Heart right ventricle (tissue), 16 donors: ENCODE measurements at regions not wholly inside any gene's neighbourhood (a gene's known extent, or its start where the extent isn't known, plus 50 kb on each side); places are given as distances from the start of the nearest gene placed in this dataset.

Source experiments
- ATAC-seq, 8 donors: fragments of 200-7000 bp; cut with Tn5 transposase; one replicate each; pipeline ENCODE4 v1.9.1; 2020; ENCODE audit warnings: mild to moderate bottlenecking in 8 of 8, moderate library complexity in 8 of 8, moderate number of reproducible peaks in 1 of 8
- DNase-seq, 2 donors: peaks; one replicate each; pipeline ENCODE4 v3.0.0-alpha.2; 2020
- H3K27ac ChIP-seq, 10 donors: fragments of 200-600 bp; sonication (generic) in 2 of 10; one replicate each; pipeline versions ENCODE4 v1.5.0 to v1.8.0; 2020 to 2022; ENCODE audit warnings: mild to moderate bottlenecking in 3 of 10
- H3K27me3 ChIP-seq, 7 donors: fragments of 200-600 bp; one replicate each; pipeline ENCODE4 v1.8.0; 2021 to 2022; ENCODE audit warnings: mild to moderate bottlenecking in 2 of 7
- H3K36me3 ChIP-seq, 9 donors: fragments of 200-600 bp; sonication (generic) in 1 of 9; one replicate each; pipeline versions ENCODE4 v1.5.0 to v1.8.0; 2020 to 2022; ENCODE audit warnings: mild to moderate bottlenecking in 2 of 9
- H3K4me1 ChIP-seq, 9 donors: fragments of 200-600 bp; sonication (generic) in 1 of 9; one replicate each; pipeline versions ENCODE4 v1.5.0 to v1.8.0; 2020 to 2022; ENCODE audit warnings: mild to moderate bottlenecking in 4 of 9
- H3K4me3 ChIP-seq, 10 donors: fragments of 200-600 bp; sonication (generic) in 2 of 10; one replicate each; pipeline versions ENCODE4 v1.5.0 to v1.8.0; 2020 to 2022; ENCODE audit warnings: mild to moderate bottlenecking in 7 of 10, moderate library complexity in 2 of 10
- H3K9me3 ChIP-seq, 11 donors: fragments of 200-600 bp in 10 of 11; sonication (generic) in 2 of 11; one replicate each; pipeline versions ENCODE4 v1.5.0 to v1.8.0; 2013 to 2022; ENCODE audit warnings: mild to moderate bottlenecking in 2 of 11, control low read depth in 1 of 11, moderate library complexity in 1 of 11
- WGBS, 2 donors: extraction: QIAGEN DNeasy Blood & Tissue Kit; methylation state at CpG; one replicate each; pipeline ENCODE4 v1.1.7; 2013; ENCODE audit warnings: inconsistent platforms in 1 of 2; 5-methylcytosine and 5-hydroxymethylcytosine counted together
- intact Hi-C, 10 donors: fragments of 100-400 bp; cut with DNase I; formaldehyde crosslinking; loops; one replicate each; pipeline versions ENCODE4 v1.11.1 to v1.14.2; 2022
- TF ChIP-seq, protein P1 (sequence below), 9 donors: fragments of 200-600 bp; sonication (generic) in 2 of 9; IDR thresholded peaks; one replicate each; pipeline versions ENCODE4 v1.5.0 to v1.8.0; 2021 to 2022; ENCODE audit warnings: antibody characterized with exemption in 9 of 9, mild to moderate bottlenecking in 5 of 9, moderate library complexity in 1 of 9
- donor health status: Arrhythmogenic right ventricular cardiomyopathy.
- donor health status: ischemic (EF 13 %, LVEDD 7.1; RV severe dilation, severe dysfunction).
- donor health status: healthy with polysubstance abuse.
- donor health status: DM: no; HTN: yes; CAD: no.
- donor health status: DM: no; HTN: no; CAD: no.
- donor health status: ischemic (EF 25% LVEDD 6.9; RV normal size, moderate dysfunction).
- donor health status: ischemic (EF 25% LVEDD 5.7; RV mildly dilated, moderate dysfunction).
- donor health status: healthy.
- donor health status: DM: yes; HTN: yes; CAD: no.
- donor health status: Ischemic cardiomyopathy.
- donor health status: ischemic (EF 35%, LVEDD 5.7; RV mildly dilated, moderate dysfunction).
- donor health status: nonischemic (EF 11% LVEDD 7.7; RV severe dilation, severe dysfunction).
- donor health status: DM: yes; HTN: yes; CAD: no.
- donor health status: PGD.
- donor health status: ischemic (EF 29% LVEDD 5.4; RV normal size, mild dysfunction).
- donor health status: nonischemic (EF 23%, LVEDD 6.1; RV moderate dilation, normal function).

DNA sequence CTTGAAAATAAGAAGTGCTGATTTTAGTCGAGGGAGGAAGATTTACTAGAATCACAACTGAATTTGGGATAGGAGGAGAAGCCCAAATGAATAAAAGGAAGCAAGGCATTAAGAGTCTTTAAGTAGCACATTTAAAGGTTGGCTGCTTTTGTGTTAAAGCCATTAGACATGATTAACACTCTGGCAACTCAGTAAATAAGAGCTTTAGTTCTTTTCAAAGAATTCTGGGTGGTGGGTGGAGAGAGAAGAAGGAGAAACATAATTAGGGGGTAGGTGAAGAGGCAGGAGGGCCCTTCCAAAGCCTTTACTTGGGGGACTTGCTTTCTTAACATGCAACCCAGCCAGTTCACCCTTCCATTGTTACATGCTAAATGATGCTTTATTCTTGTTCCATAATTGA lies 284.6 kb upstream of the SEL1L start:
- DNase-seq (no peak), ATAC-seq (no peak)
- 61 to 74% methylated on average over 1 of the region's 1 CpG for WGBS, 2 donors
- Histone ChIP-seq H3K27ac (no peak overlapping the region), H3K4me1 (no peaks in the 10 kb centered on the region), H3K4me3 (no peak overlapping the region), H3K36me3 (no peaks in the 10 kb centered on the region), H3K9me3 (peaks cover 0 to 20% (median 5%) of the 10 kb centered on the region in 11 donors), H3K27me3 (no peaks in the 10 kb centered on the region)
- TF ChIP-seq, protein P1, sequence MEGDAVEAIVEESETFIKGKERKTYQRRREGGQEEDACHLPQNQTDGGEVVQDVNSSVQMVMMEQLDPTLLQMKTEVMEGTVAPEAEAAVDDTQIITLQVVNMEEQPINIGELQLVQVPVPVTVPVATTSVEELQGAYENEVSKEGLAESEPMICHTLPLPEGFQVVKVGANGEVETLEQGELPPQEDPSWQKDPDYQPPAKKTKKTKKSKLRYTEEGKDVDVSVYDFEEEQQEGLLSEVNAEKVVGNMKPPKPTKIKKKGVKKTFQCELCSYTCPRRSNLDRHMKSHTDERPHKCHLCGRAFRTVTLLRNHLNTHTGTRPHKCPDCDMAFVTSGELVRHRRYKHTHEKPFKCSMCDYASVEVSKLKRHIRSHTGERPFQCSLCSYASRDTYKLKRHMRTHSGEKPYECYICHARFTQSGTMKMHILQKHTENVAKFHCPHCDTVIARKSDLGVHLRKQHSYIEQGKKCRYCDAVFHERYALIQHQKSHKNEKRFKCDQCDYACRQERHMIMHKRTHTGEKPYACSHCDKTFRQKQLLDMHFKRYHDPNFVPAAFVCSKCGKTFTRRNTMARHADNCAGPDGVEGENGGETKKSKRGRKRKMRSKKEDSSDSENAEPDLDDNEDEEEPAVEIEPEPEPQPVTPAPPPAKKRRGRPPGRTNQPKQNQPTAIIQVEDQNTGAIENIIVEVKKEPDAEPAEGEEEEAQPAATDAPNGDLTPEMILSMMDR (IDR thresholded peaks at IDR 0.05), result no peak
- intact Hi-C loops, result no loop called here

DNA sequence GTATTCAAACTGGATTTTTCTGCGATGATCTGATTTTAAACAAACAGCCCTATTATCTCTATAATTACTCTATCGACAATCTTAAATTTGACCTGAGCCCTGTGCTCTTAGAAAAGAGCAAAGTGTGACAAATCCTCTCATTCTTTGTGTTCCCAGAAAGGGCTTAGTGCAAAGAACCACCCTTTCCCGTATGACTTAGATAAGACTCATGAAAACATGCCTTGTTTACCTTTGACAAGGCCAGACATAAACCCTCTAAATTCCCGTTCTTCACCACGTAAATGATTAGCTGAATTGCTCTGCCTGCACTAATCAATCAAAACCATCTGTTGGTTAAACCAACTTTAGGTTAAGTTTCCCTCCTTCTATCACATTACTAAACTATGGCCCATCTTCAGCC lies 285.7 kb upstream of the SEL1L start:
- Histone ChIP-seq H3K36me3 (no peaks in the 10 kb centered on the region), H3K27ac (no peak overlapping the region), H3K27me3 (no peaks in the 10 kb centered on the region), H3K9me3 (peaks cover 0 to 20% (median 5%) of the 10 kb centered on the region in 11 donors), H3K4me1 (no peaks in the 10 kb centered on the region), H3K4me3 (no peak overlapping the region)
- TF ChIP-seq, protein P1 (IDR thresholded peaks at IDR 0.05), result no peak
- intact Hi-C loops, result no loop called here
- no peak for DNase-seq
- no peak for ATAC-seq
- WGBS, 2 donors, result 40 to 48% methylated on average over 5 of the region's 5 CpGs

DNA sequence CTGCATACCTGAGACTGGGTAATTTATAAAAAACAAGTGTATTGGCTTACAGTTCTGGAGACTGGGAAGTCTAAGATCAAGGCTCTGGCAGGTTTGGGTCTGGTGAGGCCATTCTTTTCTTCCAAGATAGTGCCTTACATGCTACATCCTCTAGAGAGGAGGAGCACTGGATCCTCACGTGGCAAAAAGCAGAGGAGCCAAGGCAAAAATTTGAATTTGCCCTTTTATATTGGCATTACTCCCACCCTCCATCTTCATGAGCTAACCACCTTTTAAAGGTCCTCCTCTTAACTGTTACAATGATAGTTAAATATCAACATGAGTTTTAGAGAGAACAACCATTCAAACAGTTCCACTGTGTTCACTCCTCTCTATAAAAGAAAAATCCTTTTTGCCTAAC lies 286.3 kb upstream of the SEL1L start:
- intact Hi-C loops, result no loop called here
- DNase-seq (no peak), ATAC-seq (no peak)
- TF ChIP-seq, protein P1 (IDR thresholded peaks at IDR 0.05), result no peak
- Histone ChIP-seq H3K27ac (no peak overlapping the region), H3K27me3 (no peaks in the 10 kb centered on the region), H3K4me1 (no peaks in the 10 kb centered on the region), H3K9me3 (peaks cover 0 to 20% (median 5%) of the 10 kb centered on the region in 11 donors), H3K36me3 (no peaks in the 10 kb centered on the region), H3K4me3 (no peak overlapping the region)
- WGBS, 2 donors, result 52 to 65% methylated on average over 1 of the region's 1 CpG

DNA sequence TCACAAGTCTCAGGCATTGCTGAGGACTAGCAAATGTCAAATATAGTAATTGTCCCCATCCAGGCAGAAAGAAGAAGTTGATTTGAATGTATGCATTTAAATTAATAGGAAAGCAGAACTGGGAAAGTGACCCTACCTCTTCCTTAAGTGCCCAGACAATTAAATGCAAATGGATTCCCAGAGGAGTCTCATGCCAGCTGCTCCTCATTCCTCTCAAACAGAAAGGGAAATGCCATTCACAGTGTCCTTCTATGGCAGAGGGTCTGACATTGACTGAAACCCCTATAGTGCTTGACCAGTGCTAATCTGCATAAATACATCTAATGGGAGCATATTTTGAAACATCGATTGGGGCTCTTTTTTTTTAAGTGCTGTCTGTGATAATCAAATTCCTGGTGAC lies 292.4 kb upstream of the SEL1L start:
- Histone ChIP-seq H3K4me3 (no peak overlapping the region), H3K36me3 (no peaks in the 10 kb centered on the region), H3K4me1 (peaks cover 0 to 2% (median 0%) of the 10 kb centered on the region in 9 donors), H3K9me3 (peaks cover 0 to 27% (median 5%) of the 10 kb centered on the region in 11 donors), H3K27ac (no peak overlapping the region), H3K27me3 (no peaks in the 10 kb centered on the region)
- TF ChIP-seq, protein P1 (IDR thresholded peaks at IDR 0.05), result no peak
- ATAC-seq (no peak), DNase-seq (no peak)
- intact Hi-C loops, result loop anchor here in 1 of 10 donors (5.0 kb wide), 1 partner anchor 1279 kb away; no protein-coding TSS in a partner anchor
- whole genome bisulfite sequencing, 2 donors, result 63 to 71% methylated on average over 1 of the region's 1 CpG
